ENCODE measurements at regions not wholly inside any gene's neighbourhood (a gene's known extent, or its start where the extent isn't known, plus 50 kb on each side); places are given as distances from the start of the nearest gene placed in this dataset.

DNA sequence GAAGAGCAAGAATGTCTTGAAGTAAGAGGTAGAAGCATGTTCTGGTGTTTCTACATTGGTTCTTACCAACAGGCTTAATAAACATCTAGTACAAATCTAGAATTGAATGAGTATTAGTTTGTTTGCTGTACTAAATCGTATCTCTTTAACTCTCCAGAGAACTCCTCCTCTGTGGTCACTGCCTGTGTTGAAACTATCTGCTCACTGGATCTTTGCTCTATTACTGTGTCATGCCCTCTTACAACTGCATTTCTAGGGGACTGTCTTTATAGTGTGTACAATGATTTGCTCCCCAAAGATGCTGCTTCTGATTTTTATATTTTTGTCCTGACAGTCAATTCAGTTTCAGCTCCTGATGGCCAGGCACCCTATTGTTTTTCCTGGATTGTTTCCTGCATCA, 50.1 kb upstream of the E2F7 start:
- TF ChIP-seq, protein P1, sequence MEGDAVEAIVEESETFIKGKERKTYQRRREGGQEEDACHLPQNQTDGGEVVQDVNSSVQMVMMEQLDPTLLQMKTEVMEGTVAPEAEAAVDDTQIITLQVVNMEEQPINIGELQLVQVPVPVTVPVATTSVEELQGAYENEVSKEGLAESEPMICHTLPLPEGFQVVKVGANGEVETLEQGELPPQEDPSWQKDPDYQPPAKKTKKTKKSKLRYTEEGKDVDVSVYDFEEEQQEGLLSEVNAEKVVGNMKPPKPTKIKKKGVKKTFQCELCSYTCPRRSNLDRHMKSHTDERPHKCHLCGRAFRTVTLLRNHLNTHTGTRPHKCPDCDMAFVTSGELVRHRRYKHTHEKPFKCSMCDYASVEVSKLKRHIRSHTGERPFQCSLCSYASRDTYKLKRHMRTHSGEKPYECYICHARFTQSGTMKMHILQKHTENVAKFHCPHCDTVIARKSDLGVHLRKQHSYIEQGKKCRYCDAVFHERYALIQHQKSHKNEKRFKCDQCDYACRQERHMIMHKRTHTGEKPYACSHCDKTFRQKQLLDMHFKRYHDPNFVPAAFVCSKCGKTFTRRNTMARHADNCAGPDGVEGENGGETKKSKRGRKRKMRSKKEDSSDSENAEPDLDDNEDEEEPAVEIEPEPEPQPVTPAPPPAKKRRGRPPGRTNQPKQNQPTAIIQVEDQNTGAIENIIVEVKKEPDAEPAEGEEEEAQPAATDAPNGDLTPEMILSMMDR (IDR thresholded peaks at IDR 0.05; ENCODE audit: insufficient read depth, low read depth, low read length): no peak
- TF ChIP-seq EZH2 (IDR thresholded peaks at IDR 0.05; ENCODE audit: insufficient read depth, low read length): no peak

All from astrocyte (in vitro differentiated cells and primary cell).